Caco-2 (cell line): ENCODE measurements at regions not wholly inside any gene's neighbourhood (a gene's known extent, or its start where the extent isn't known, plus 50 kb on each side); places are given as distances from the start of the nearest gene placed in this dataset.

ENCODE experiments used
- BruUV-seq: library from RNA; stranded (reverse); fragments of 400-500 nt; replicated peaks from 2 replicates; lab custom pipeline; 2021; lab: Mats Ljungman, UMichigan
- CTCF ChIA-PET: fragments of 300-600 bp; sonication (Branson Sonifier 250); formaldehyde crosslinking; loops from one replicate; lab custom pipeline; 2022; ENCODE audit warnings: antibody characterized with exemption; lab: Charles Lee
- POLR2A ChIA-PET: fragments of 300-600 bp; sonication (Branson Sonifier 250); formaldehyde crosslinking; loops from one replicate; lab custom pipeline; 2022; ENCODE audit warnings: antibody characterized with exemption; lab: Charles Lee
- DNase-seq, 2 experiments: peaks; one replicate each; pipeline versions ENCODE4 v3.0.0 to v3.0.0-alpha.2; 2020 to 2022
- H3K27me3 ChIP-seq: replicated peaks from 2 replicates; pipeline ENCODE4 v1.6.0; 2011; ENCODE audit warnings: low read length; ENCODE audit not compliant: control insufficient read depth, insufficient read depth
- H3K36me3 ChIP-seq: 2 replicates; pipeline ENCODE4 v1.5.1; 2011; ENCODE audit warnings: low read length; ENCODE audit not compliant: control insufficient read depth, insufficient read depth
- H3K4me1 ChIP-seq: fragments of 250-450 bp; sonication (Bioruptor Pico); 2 replicates; pipeline ENCODE4 v1.5.1; 2020; ENCODE audit warnings: mild to moderate bottlenecking
- H3K4me3 ChIP-seq: 2 replicates; pipeline ENCODE4 v1.5.1; 2011; ENCODE audit warnings: low read depth, mild to moderate bottlenecking, control low read depth, low read length
- H3K9me3 ChIP-seq: fragments of 250-450 bp; sonication (Bioruptor Pico); 2 replicates; pipeline ENCODE4 v1.5.1; 2020; ENCODE audit warnings: mild to moderate bottlenecking, moderate library complexity
- H3K27ac Mint-ChIP-seq: one replicate; pipeline ENCODE4 v1.8.0; 2022; ENCODE audit warnings: mixed read lengths; ENCODE audit not compliant: unreplicated experiment
- H3K27me3 Mint-ChIP-seq: one replicate; pipeline ENCODE4 v1.8.0; 2022; ENCODE audit warnings: mixed read lengths; ENCODE audit not compliant: insufficient read depth, unreplicated experiment
- H3K36me3 Mint-ChIP-seq: one replicate; pipeline ENCODE4 v1.8.0; 2022; ENCODE audit warnings: mild to moderate bottlenecking, mixed read lengths; ENCODE audit not compliant: insufficient read depth, unreplicated experiment
- H3K4me1 Mint-ChIP-seq: one replicate; pipeline ENCODE4 v1.8.0; 2022; ENCODE audit warnings: low read depth, mixed read lengths; ENCODE audit not compliant: unreplicated experiment
- H3K4me3 Mint-ChIP-seq: one replicate; pipeline ENCODE4 v1.8.0; 2022; ENCODE audit warnings: mild to moderate bottlenecking, moderate library complexity, mixed read lengths; ENCODE audit not compliant: unreplicated experiment
- H3K9me3 Mint-ChIP-seq: one replicate; pipeline ENCODE4 v1.8.0; 2022; ENCODE audit warnings: mixed read lengths; ENCODE audit not compliant: unreplicated experiment
- intact Hi-C: fragments of 100-400 bp; cut with micrococcal nuclease; formaldehyde crosslinking; loops from one replicate; pipeline ENCODE4 v1.10.0; 2022; ENCODE audit not compliant: unreplicated experiment
- TF ChIP-seq, protein P1 (sequence below), 2 experiments: fragments of 200-600 bp in 1 of 2; IDR thresholded peaks; 1 replicate in 1 of 2; 2 replicates in 1 of 2; pipeline versions ENCODE4 v1.5.1 to v1.8.0; 2011 to 2022; ENCODE audit warnings: antibody characterized with exemption in 1 of 2, control low read depth in 1 of 2, inconsistent platforms in 1 of 2, low read depth in 1 of 2, low read length in 1 of 2, mild to moderate bottlenecking in 1 of 2, moderate library complexity in 1 of 2; ENCODE audit not compliant: insufficient read depth in 1 of 2, severe bottlenecking in 1 of 2, unreplicated experiment in 1 of 2

DNA sequence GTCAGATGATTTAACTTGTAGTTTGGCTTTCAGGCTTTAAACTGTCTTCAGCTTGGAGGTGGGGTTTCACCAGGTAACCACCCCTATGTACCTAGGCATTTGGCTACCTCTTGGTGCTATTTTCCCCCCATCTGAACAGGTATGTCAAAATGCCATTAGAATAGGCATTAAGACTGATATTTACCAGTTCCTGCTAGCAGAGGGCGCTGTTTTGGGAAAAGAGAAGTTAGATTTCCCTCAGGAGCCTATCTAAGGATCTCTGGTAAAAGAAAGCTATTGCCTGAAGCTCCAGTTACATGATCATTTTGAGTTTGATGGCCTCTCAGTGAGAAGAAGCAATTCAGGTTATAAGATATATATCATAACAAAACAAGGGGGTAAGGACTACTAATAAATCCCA is 879.1 kb downstream of the SH3BGRL start:
- no peaks in the 10 kb centered on the region for H3K27me3 ChIP-seq
- H3K27me3 Mint-ChIP-seq, result no peaks in the 10 kb centered on the region
- BruUV-seq, result no TSS peak
- no peaks in the 10 kb centered on the region for H3K4me1 ChIP-seq
- no peak overlapping the region for H3K4me3 Mint-ChIP-seq
- DNase-seq, result no peak
- ChIA-PET POLR2A (no interaction called here), CTCF (no interaction called here)
- TF ChIP-seq, protein P1, sequence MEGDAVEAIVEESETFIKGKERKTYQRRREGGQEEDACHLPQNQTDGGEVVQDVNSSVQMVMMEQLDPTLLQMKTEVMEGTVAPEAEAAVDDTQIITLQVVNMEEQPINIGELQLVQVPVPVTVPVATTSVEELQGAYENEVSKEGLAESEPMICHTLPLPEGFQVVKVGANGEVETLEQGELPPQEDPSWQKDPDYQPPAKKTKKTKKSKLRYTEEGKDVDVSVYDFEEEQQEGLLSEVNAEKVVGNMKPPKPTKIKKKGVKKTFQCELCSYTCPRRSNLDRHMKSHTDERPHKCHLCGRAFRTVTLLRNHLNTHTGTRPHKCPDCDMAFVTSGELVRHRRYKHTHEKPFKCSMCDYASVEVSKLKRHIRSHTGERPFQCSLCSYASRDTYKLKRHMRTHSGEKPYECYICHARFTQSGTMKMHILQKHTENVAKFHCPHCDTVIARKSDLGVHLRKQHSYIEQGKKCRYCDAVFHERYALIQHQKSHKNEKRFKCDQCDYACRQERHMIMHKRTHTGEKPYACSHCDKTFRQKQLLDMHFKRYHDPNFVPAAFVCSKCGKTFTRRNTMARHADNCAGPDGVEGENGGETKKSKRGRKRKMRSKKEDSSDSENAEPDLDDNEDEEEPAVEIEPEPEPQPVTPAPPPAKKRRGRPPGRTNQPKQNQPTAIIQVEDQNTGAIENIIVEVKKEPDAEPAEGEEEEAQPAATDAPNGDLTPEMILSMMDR (IDR thresholded peaks at IDR 0.05; ENCODE audit: insufficient read depth in 1 of 2, low read depth in 1 of 2, low read length in 1 of 2, severe bottlenecking in 1 of 2, unreplicated experiment in 1 of 2), result no peak
- H3K36me3 Mint-ChIP-seq, result no peaks in the 10 kb centered on the region
- H3K27ac Mint-ChIP-seq, result no peak overlapping the region
- no peaks in the 10 kb centered on the region for H3K9me3 ChIP-seq
- intact Hi-C loops, result loop anchor here (2.0 kb wide), 1 partner anchor 122 kb away; no protein-coding TSS in a partner anchor
- no peaks in the 10 kb centered on the region for H3K36me3 ChIP-seq
- no peak overlapping the region for H3K4me3 ChIP-seq
- H3K9me3 Mint-ChIP-seq, result no peaks in the 10 kb centered on the region
- H3K4me1 Mint-ChIP-seq, result no peaks in the 10 kb centered on the region

DNA sequence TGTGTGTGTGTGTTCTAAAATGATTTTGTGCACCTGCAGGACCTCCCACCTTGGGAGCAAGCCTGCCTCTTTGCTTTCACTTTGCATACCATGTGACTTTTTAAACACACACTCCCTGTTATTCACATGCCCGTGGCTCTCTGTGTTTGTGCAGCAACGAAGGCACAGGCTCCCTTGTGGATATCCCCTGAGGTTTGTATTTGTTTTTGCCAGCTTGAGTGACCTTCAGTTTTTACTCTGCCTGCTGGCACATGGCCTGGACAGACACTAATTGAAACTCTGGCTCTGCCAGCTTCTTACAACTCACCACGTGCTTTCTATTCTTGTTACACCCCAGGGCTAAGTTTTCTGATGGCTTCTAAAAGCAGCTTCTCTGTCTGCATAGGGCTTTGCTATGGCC is 885.8 kb downstream of the SH3BGRL start:
- Mint-ChIP-seq H3K9me3 (no peaks in the 10 kb centered on the region), H3K4me1 (no peaks in the 10 kb centered on the region), H3K27ac (no peak overlapping the region), H3K4me3 (no peak overlapping the region), H3K27me3 (no peaks in the 10 kb centered on the region), H3K36me3 (no peaks in the 10 kb centered on the region)
- Histone ChIP-seq H3K4me3 (no peak overlapping the region), H3K36me3 (no peaks in the 10 kb centered on the region), H3K27me3 (no peaks in the 10 kb centered on the region), H3K9me3 (no peaks in the 10 kb centered on the region), H3K4me1 (no peaks in the 10 kb centered on the region)
- ChIA-PET POLR2A (no interaction called here), CTCF (no interaction called here)
- TF ChIP-seq, protein P1 (IDR thresholded peaks at IDR 0.05; ENCODE audit: insufficient read depth in 1 of 2, low read depth in 1 of 2, low read length in 1 of 2, severe bottlenecking in 1 of 2, unreplicated experiment in 1 of 2), result no peak
- no peak for DNase-seq
- no TSS peak for BruUV-seq
- intact Hi-C loops, result no loop called here

DNA sequence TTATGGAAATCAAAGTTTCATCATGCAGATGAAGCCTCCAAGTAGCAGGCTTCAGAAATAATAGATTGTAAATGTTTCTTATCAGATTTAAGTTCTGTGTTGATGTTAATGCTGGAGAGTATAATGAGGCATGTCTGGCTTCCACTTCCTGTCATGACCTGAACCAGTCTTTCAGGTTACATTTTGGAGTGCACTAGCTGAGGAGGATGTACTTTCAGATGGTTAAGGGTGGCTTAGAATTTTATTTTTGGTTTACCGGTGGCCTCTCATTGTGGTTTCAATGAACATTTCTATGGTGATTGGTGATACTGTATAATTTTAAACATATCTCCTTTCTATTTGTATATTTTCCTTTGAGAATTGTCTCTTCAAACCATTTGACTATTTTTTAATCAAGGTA is 890.4 kb downstream of the SH3BGRL start:
- Mint-ChIP-seq H3K36me3 (no peaks in the 10 kb centered on the region), H3K4me3 (no peak overlapping the region), H3K27ac (no peak overlapping the region), H3K4me1 (no peaks in the 10 kb centered on the region), H3K27me3 (no peaks in the 10 kb centered on the region), H3K9me3 (no peaks in the 10 kb centered on the region)
- ChIA-PET POLR2A (no interaction called here), CTCF (no interaction called here)
- Histone ChIP-seq H3K4me3 (no peak overlapping the region), H3K27me3 (no peaks in the 10 kb centered on the region), H3K9me3 (no peaks in the 10 kb centered on the region), H3K36me3 (no peaks in the 10 kb centered on the region), H3K4me1 (no peaks in the 10 kb centered on the region)
- TF ChIP-seq, protein P1 (IDR thresholded peaks at IDR 0.05; ENCODE audit: insufficient read depth in 1 of 2, low read depth in 1 of 2, low read length in 1 of 2, severe bottlenecking in 1 of 2, unreplicated experiment in 1 of 2), result no peak
- no peak for DNase-seq
- intact Hi-C loops, result no loop called here
- BruUV-seq, result no TSS peak
